ENCODE measurements at regions not wholly inside any gene's neighbourhood (a gene's known extent, or its start where the extent isn't known, plus 50 kb on each side); places are given as distances from the start of the nearest gene placed in this dataset.
A peak's percentile ranks its signal among the peaks of the same experiment; 100 is the strongest.

- TF ChIP-seq, protein P1, sequence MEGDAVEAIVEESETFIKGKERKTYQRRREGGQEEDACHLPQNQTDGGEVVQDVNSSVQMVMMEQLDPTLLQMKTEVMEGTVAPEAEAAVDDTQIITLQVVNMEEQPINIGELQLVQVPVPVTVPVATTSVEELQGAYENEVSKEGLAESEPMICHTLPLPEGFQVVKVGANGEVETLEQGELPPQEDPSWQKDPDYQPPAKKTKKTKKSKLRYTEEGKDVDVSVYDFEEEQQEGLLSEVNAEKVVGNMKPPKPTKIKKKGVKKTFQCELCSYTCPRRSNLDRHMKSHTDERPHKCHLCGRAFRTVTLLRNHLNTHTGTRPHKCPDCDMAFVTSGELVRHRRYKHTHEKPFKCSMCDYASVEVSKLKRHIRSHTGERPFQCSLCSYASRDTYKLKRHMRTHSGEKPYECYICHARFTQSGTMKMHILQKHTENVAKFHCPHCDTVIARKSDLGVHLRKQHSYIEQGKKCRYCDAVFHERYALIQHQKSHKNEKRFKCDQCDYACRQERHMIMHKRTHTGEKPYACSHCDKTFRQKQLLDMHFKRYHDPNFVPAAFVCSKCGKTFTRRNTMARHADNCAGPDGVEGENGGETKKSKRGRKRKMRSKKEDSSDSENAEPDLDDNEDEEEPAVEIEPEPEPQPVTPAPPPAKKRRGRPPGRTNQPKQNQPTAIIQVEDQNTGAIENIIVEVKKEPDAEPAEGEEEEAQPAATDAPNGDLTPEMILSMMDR (IDR thresholded peaks at IDR 0.05 in 2 of 3, conservative IDR thresholded peaks at IDR 0.05 in 1 of 3; ENCODE audit: control insufficient read depth in 2 of 3, extremely low read depth in 1 of 3, insufficient read depth in 1 of 3, low read depth in 3 of 3, low read length in 3 of 3): peak; percentile 45 to 76 (median 74)
- no peak for TF ChIP-seq RELB (IDR thresholded peaks at IDR 0.05; ENCODE audit: low read depth)
Measured at GRCh38 chr14:21846227-21846885, 172.7 kb upstream of the OR4E1 start (continued).

- no peak overlapping the region for H3K4me3 ChIP-seq
- intact Hi-C loops (cut with micrococcal nuclease; ENCODE audit: unreplicated experiment): no loop called here
- no TSS peak for BruUV-seq (replicated peaks)
- H3K4me2 ChIP-seq (ENCODE audit: control insufficient read depth, insufficient read depth): no peak overlapping the region
- FAIRE-seq (no peak), ATAC-seq (no peak), DNase-seq (ENCODE audit: low read depth, low spot score) (no peak)
- H3K9me3 ChIP-seq (replicated peaks; ENCODE audit: control insufficient read depth, insufficient read depth, low read length): no peaks in the 10 kb centered on the region; the same call in 2 of the 3 replicates
- no peak overlapping the region for H2AFZ ChIP-seq (ENCODE audit: control insufficient read depth, low read depth, low read length)
- POLR2A ChIA-PET: no interaction called here
- no peaks in the 10 kb centered on the region for H3K27me3 ChIP-seq (replicated peaks in 1 of 2; ENCODE audit: control insufficient read depth in 2 of 2, insufficient read depth in 2 of 2, low read length in 1 of 2)
- SMC1A ChIA-PET (ENCODE audit: uncharacterized antibody, unreplicated experiment): no interaction called here
- RAD21 ChIA-PET (ENCODE audit: unreplicated experiment): no interaction called here
- H3K79me2 ChIP-seq (ENCODE audit: control insufficient read depth, insufficient read depth, low read length): no peaks in the 10 kb centered on the region
- no peaks in the 10 kb centered on the region for H4K20me1 ChIP-seq (ENCODE audit: control insufficient read depth, insufficient read depth)
- no peaks in the 10 kb centered on the region for H3K36me3 ChIP-seq (ENCODE audit: control insufficient read depth in 2 of 2, insufficient read depth in 2 of 2, low read length in 1 of 2)
- in situ Hi-C loops (cut with MboI): no loop called here
- H3K4me1 ChIP-seq (ENCODE audit: control insufficient read depth, insufficient read depth, low read length): no peaks in the 10 kb centered on the region
- H3K9ac ChIP-seq (ENCODE audit: control insufficient read depth, insufficient read depth, low read length): no peak overlapping the region
- no peak overlapping the region for H3K27ac ChIP-seq (ENCODE audit: control insufficient read depth, insufficient read depth)
- WGBS (ENCODE audit: insufficient coverage, insufficient replicate concordance, low lambda C conversion rate, missing lambda C conversion rate): 0% methylated on average over 4 of the region's 4 CpGs
- CTCF ChIA-PET: interaction anchor here (1.5 kb wide), 1 partner anchor 12 kb away, joined by 8 read pairs; no protein-coding TSS in a partner anchor
- TF ChIP-seq RELA (IDR thresholded peaks at IDR 0.05; ENCODE audit: borderline replicate concordance, partially characterized antibody) (no peak), MYB (IDR thresholded peaks at IDR 0.05; ENCODE audit: borderline replicate concordance, low read depth, low read length) (no peak), CBX3 (IDR thresholded peaks at IDR 0.05; ENCODE audit: borderline replicate concordance, low read depth) (no peak), YY1 (IDR thresholded peaks at IDR 0.05; ENCODE audit: low read depth, low read length) (no peak), FOXK2 (IDR thresholded peaks at IDR 0.05) (no peak), MTA2 (IDR thresholded peaks at IDR 0.05; ENCODE audit: low read depth) (no peak), ZNF207 (IDR thresholded peaks at IDR 0.05; ENCODE audit: borderline replicate concordance) (no peak), HDGF (IDR thresholded peaks at IDR 0.05) (no peak)
- TF ChIP-seq, protein P2, sequence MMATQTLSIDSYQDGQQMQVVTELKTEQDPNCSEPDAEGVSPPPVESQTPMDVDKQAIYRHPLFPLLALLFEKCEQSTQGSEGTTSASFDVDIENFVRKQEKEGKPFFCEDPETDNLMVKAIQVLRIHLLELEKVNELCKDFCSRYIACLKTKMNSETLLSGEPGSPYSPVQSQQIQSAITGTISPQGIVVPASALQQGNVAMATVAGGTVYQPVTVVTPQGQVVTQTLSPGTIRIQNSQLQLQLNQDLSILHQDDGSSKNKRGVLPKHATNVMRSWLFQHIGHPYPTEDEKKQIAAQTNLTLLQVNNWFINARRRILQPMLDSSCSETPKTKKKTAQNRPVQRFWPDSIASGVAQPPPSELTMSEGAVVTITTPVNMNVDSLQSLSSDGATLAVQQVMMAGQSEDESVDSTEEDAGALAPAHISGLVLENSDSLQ (IDR thresholded peaks at IDR 0.05): no peak
- TF ChIP-seq, protein P3, sequence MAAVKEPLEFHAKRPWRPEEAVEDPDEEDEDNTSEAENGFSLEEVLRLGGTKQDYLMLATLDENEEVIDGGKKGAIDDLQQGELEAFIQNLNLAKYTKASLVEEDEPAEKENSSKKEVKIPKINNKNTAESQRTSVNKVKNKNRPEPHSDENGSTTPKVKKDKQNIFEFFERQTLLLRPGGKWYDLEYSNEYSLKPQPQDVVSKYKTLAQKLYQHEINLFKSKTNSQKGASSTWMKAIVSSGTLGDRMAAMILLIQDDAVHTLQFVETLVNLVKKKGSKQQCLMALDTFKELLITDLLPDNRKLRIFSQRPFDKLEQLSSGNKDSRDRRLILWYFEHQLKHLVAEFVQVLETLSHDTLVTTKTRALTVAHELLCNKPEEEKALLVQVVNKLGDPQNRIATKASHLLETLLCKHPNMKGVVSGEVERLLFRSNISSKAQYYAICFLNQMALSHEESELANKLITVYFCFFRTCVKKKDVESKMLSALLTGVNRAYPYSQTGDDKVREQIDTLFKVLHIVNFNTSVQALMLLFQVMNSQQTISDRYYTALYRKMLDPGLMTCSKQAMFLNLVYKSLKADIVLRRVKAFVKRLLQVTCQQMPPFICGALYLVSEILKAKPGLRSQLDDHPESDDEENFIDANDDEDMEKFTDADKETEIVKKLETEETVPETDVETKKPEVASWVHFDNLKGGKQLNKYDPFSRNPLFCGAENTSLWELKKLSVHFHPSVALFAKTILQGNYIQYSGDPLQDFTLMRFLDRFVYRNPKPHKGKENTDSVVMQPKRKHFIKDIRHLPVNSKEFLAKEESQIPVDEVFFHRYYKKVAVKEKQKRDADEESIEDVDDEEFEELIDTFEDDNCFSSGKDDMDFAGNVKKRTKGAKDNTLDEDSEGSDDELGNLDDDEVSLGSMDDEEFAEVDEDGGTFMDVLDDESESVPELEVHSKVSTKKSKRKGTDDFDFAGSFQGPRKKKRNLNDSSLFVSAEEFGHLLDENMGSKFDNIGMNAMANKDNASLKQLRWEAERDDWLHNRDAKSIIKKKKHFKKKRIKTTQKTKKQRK (IDR thresholded peaks at IDR 0.05; ENCODE audit: low read depth, low read length): no peak
- TF ChIP-seq, protein P4, sequence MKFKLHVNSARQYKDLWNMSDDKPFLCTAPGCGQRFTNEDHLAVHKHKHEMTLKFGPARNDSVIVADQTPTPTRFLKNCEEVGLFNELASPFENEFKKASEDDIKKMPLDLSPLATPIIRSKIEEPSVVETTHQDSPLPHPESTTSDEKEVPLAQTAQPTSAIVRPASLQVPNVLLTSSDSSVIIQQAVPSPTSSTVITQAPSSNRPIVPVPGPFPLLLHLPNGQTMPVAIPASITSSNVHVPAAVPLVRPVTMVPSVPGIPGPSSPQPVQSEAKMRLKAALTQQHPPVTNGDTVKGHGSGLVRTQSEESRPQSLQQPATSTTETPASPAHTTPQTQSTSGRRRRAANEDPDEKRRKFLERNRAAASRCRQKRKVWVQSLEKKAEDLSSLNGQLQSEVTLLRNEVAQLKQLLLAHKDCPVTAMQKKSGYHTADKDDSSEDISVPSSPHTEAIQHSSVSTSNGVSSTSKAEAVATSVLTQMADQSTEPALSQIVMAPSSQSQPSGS (IDR thresholded peaks at IDR 0.05; ENCODE audit: low read length): no peak
Measured at GRCh38 chr14:21840765-21841164, 167.1 kb upstream of the OR4E1 start.
